ENCODE measurements at regions not wholly inside any gene's neighbourhood (a gene's known extent, or its start where the extent isn't known, plus 50 kb on each side); places are given as distances from the start of the nearest gene placed in this dataset.

DNA sequence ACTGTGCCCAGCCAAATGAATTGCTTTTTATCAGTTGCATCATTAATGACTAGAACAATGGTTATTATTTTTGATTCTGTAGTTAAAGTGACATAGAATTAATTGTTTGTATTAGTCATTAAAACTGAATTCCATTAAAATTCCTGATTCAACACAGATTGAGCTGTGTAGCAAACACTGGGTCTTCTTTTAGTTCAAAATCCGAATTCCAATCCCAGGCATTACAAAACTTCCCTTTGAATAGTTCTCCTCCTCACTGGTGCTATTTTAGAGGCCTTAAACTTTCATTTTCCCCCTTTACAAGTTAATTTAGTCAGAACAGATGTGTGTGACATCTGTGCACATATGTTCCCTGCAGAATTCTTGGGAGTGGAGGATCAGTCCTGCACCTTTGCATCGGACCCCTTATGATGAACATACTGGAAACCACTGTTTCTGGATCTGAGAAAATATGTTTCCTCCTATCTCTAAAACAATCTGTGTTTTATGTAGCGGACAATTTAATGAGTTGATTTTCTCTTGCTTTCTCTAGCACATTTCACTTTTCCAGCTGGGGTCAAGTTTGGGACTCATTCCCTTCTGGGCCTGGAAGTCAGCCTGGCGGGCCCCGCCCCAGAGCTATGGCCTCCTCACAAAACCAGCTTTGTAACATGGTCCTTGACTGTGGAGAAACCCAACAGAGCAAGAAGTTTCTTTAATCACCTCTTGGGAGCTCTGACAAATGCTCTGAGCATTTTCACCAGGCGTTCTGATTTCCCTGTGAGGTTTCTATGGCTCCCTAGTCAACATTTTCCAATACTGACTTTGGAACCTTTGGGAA is 87.9 kb upstream of the MAMDC2 start:
- DNase-seq, result no peak

DNA sequence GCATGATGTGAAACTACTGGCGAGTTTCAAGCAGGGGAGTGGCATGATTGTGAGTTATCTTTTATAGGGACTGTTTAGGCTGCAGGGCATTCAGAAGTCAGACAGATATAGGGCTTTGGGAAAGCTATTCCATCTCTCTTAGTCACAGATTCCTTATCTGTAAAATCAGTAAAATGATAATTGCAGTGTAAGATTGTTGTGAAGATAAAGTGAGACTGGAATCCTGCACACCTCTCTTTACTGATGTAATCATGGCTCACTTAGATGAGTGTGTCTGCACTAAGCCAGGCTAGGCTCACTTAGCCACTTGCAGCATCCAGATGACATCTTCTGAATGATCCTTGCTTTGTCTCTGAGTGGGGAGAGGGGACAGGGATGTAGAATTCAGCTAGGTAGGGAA is 81.8 kb upstream of the MAMDC2 start:
- no peak for DNase-seq

DNA sequence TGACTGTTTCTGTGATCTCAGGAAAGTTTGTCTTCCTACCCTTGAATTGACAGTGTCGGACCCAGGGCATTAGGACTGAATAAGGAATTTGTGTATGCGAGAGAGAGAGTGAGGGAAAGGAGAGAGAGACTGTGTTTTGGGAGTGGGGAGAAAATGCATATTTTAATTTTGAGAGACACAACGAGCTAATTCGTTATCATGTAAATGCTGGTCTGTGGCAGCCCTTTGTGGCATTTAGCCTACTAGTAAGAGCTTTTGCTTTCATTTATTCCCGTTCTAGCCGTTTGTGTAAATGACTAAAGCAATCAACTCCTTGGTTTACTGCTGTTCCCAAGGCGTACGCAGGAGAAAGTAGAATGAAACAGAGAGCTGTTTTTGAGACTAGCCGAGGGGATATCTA is 79.8 kb upstream of the MAMDC2 start:
- no peak for DNase-seq

DNA sequence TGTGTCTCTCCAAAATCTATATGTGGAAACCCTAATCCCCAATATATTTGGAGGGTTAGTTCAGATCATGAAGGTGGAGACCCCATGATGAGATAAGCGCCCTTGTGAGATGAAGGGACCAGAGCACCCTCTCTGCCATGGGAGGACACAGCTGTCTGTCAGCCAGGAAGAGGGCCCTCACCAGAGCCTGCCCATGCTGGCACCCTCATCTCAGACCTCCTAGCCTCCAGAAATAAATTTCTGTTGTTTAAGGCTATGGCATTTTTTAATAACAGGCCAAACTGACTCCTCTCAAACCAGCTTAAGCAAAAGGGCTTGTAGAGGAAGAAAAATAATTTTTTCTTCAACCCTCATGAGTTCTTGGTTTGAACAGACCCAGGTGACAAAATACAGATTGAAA is 79.2 kb upstream of the MAMDC2 start:
- DNase-seq, result no peak

DNA sequence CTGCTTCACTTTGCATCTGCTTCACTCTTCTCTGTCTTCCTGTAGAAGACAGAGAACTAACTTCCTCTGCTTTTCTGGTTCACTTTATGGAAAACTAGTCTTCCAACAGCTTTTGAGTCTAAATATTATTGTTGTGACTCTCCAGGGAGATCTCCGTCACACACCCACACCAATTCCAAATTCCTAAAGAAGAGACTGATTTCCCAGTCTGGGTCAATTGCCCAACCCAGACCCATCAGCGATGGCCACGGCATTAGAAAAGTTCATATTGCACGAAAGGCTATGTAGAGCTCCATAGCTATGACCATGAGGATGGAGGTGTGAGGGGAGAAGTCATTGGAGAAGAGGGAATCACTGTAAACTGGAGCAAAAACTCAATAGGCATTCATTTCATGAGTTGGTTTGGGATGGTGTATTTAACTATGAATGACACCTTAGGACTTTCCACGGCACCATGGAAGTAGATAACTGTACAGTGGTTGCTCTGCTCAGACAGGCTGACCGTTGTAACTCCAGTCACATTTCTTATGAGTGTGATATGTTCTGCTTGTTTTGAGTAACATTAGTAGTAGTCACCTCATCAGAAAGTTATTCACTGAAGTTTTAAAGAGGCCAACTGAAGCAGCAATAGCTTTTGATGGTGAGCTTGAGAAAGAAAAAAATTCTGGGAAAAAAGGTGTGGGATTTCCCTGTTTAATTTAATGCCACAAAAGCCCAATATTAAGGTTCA is 78.1 kb upstream of the MAMDC2 start:
- DNase-seq, result no peak

DNA sequence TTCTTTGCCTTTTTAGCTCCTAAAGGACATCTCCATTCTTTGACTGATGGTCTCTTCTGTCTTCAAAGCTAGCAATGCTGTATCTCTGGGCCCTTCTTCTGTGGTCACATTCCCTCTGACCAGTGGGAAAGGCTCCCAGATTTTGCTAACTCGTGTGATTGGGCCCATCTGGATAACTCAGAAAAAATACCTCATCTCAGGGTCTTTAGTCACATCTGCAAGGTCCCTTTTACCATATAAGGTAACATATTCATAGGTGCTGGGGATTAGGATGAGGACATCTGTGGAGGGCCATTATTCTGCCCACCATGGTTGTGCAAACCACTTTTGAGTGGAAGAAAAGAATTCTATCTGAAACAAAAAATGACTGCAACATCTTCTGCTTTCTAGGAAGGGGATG is 76.3 kb upstream of the MAMDC2 start:
- no peak for DNase-seq

DNA sequence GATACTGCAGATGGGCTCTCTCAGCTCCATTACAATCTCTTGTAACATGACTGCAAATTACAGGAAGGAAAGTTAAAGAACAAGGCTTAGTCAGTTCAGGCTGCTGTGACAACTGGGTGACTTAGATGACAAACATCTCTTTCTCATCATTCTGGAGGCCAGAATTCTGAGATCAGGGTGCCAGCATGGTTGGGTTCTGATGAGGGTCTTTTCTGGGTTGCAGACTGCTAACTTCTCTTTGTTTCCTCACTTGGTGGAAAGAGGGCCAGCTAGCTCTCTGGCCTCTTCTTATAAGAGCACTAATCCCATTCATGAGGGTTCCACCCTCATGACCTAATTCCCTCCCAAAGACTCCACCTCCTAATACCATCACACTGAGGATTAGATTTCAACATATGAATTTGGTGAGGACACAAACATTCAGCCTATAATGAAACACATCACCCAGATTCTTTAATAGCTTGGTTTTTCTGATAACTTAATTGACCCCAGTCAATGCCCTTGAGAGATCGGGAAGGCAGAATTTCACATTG is 73.6 kb upstream of the MAMDC2 start:
- DNase-seq, result no peak

DNA sequence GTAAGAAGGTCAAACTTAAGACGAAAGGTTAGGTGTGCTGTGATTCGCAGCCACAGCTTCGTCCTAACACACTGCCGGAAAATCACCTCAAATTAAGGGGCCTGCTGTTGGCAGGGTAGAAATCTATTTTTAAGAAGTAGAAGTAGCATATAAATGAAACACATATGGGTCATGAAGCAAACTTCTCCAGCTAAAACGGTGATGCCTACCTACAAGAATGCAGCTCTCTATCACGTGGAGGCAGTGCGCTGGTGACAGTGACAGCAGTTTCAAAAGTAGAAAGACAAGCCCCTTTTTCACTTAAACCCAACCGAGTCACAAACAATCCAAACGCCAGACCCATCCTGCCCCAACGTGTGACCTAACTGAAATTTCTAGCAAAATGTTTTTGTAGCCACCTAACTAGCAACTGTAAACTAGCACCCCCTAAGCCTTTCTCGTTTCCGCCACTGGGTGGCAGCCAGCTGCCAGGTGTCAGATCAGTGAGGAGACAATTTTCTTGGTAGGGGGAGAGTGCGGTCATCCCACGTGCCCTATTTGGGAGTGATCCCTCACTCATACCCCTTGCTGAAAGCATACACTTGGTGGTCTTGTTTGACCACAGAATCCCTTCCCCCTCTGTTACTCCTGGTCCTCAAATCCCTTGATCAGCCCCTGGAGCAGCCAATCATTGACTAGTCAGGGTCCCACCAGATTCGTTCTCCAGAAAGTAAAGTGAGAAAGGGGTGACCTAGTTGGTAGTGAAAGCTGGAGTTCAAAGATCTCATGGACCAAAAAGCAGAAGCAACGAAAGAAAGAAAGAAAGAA is 71.8 kb upstream of the MAMDC2 start:
- peak; percentile 29 to 30 for DNase-seq

DNA sequence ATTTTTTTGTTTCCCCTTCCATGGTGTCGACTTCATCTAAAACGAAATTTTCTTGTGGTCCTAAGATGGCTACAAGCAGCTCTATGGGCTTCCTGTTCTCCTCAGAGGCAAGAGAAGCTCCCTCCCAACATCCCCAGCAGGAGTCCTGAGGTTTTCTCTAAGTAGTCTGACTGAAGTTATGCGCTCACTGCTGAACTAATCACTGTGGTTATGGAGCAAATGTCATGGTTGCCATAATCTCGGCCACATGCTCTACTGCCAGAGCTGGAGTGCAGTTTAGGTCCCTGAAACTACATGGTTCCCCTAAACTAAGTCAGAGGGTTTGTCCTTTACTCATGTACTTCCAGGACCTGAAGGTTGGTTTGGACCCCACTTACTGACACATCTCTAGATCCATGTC is 68.0 kb upstream of the MAMDC2 start:
- DNase-seq, result no peak

DNA sequence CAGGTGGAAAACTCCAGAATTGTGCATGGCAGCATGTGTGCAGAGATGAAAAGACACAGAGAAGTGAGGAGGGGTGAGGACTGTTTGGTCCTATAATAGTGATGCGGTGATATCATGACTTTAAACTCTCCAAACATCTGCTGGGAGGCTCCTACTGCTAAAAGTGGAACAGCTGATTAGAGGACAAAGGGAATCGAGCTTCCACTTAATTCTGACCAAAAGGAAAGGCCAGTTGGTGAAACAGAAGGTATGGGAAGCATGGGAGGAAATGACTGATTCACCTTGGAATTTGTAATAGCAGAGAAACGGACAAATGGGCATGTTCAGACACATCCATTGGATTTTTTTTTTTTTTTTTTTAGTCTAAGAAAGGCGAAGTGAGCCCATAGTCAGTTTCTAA is 67.5 kb upstream of the MAMDC2 start:
- no peak for DNase-seq

DNA sequence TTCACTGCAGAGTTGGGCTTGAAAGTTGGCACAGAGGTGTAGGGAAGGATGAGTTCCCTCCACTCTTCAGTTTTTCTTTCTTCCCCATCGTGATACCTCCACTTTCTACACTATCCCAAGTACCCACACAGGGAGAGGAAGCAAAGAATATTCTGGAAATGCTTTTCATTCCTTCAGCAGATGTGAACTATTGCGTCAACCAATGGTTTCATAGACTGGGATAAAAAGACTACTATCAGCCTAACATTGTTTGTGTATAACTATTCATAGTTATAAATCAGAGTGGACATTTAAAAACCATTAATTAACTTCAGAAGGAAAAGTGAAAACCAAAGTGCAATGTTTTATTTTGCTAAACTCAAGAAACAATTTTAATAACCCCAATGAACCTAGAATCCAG is 63.6 kb upstream of the MAMDC2 start:
- no peak for DNase-seq

DNA sequence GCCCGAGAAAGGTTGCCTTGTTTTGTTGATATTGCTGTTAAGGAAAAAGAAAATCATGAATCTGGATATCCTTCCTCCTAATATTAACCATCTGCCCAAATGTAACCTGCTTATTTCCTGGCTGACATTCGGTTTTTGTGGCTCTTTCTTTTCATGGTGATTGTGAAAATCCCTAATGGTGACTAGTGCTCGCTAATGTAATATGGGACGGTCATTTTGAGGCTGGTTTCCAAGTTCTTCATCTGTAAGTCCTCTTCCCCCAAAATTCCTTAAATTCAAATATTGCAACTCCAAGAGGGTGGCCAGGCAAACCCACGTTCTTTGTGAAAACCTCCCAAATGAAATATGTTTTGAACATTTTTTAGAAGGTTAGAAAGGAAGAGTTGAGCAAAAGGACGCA is 63.1 kb upstream of the MAMDC2 start:
- no peak for DNase-seq

DNA sequence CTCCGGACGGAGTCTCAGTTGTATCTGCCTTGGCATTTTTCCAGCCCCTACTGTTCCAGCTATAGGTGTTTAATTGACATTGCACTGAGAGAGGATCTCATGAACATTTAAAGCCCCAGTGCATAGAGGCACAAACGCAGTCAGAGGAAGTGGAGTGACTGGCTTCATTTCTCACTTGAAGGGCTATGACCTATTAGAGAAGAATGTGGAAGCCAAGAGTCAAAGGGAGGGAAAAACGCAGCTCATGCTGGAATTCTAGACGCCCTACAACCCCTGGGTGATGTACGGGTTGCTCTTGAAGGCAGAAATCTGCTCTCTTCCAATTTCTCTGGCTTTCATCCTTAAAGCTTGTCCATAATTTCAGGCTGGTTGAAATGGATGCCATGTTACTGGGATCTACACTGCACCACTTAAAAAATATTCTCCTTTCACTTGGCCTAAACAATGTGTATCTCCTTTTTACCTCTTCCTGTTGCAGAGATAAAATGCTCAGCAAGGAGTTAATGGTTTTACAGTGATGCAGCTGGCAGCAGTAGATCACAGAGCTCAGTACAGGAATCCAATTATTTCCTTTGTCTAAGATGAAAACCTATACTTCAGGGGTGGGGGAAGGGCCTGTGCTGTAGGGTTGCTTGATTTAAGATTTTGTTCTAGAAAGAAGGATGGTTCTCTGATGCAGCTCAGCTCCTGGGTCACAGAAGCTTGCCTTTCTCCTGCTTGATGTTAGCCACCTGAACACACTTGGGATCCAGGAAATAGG is 61.8 kb upstream of the MAMDC2 start:
- DNase-seq, result no peak

DNA sequence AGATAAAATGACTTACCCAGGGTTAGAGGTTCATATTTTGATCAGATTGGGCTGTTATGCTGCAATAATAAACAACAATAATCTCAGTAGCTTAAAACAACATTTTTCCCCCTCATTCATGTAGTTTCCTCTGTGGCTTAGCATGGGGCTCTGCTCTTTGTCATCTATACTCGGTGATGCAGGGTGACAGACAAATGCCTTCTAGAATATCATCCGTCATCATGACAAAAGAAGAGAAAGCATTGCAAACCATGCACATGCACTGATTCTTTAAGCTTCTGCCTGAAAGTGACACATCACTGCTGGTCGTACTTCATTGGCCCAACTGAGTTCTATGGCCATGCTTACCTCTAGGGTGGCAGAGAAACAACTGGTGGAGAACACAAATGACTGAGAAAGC is 58.8 kb upstream of the MAMDC2 start:
- DNase-seq, result no peak

DNA sequence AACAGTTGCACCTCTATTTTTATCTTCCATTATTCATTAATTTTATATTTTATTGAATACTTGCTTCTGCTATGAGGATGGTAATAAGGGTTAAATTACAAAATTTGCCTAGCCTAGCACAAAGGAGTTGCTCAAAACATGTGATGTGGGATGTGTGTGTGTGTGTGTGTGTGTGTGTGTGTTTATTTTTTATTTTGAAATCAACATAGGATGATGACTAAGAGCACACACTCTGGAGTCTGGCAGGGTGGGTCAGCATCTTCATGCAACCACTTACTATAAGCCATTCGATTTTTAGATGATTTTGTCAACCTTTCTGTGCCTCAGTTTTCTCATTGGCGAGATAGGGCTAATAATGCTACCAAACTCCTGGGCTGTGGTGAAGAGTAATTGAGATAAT is 57.7 kb upstream of the MAMDC2 start:
- DNase-seq, result no peak

DNA sequence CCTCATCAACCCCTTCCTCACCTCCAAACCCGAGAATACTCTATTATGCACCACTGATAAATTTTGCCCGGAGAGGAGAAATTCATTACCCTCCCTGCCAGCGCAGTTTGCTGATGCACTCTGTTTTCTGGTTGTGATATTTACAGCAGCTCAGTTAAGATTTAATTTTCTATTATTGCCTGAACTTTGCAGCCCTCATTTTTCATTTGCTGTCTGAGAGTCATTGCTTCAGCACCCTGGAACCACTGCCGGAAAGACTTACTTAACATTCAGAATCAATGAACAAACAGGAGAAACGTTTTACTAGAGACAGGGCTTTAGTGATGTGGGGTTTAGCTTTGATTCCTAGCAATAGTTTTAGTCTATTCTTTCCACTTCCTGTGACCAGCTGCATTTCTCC is 56.7 kb upstream of the MAMDC2 start:
- no peak for DNase-seq

DNA sequence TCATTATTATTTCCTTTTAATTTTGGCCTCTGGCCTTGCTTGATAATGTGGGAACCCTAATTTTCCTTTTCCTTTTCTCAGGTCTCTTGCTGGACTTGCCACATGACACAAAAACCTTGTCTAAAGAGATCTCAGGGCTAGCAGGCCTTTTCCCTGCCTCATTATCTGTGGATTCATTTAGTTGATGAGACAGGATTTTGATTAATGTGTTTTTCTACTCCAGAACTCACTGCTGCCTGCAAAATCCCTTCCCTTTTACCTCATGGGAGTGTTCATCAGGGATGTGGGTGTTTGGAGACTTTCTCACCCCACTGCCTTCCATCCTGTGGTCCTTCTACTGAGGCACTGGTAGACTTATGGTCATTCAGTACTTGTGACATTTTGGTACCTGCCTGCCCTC is 56.2 kb upstream of the MAMDC2 start:
- no peak for DNase-seq

DNA sequence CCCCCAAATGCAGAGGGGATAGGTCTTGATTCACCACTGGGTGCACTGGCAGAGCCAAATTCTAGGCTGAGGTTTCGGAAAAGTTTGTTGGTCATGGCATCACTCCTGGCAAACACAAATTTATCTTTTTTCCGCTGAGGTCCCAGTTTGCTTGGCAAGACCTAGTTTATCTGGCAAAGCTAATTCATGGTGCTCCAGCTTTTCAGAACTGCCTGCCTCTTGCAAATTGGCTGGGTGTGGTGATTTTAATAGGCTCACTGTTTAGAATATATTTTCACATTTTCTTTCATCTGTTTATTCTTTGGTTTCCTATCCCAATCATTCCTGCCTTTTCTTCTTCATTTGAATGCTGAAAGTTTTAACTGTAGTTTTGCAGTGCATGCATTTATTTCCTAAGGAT is 50.5 kb upstream of the MAMDC2 start:
- no peak for DNase-seq
